Nephron progenitor cell (in vitro differentiated cells): ENCODE measurements at regions not wholly inside any gene's neighbourhood (a gene's known extent, or its start where the extent isn't known, plus 50 kb on each side); places are given as distances from the start of the nearest gene placed in this dataset.

Experiments used
- DNase-seq: peaks from one replicate; pipeline ENCODE4 v3.0.0; 2021
- H3K27ac Mint-ChIP-seq: 2 replicates; pipeline ENCODE4 v1.8.0; 2021; ENCODE audit warnings: mild to moderate bottlenecking, moderate library complexity, mixed read lengths
- H3K27me3 Mint-ChIP-seq: 2 replicates; pipeline ENCODE4 v1.8.0; 2021; ENCODE audit warnings: mild to moderate bottlenecking, low read depth, mixed read lengths; ENCODE audit not compliant: poor library complexity
- H3K36me3 Mint-ChIP-seq: 2 replicates; pipeline ENCODE4 v1.8.0; 2021; ENCODE audit warnings: low read depth, mixed read lengths
- H3K4me1 Mint-ChIP-seq: 2 replicates; pipeline ENCODE4 v1.8.0; 2021; ENCODE audit warnings: mixed read lengths
- H3K4me3 Mint-ChIP-seq: 2 replicates; pipeline ENCODE4 v1.8.0; 2021; ENCODE audit warnings: mild to moderate bottlenecking, moderate library complexity, mixed read lengths
- H3K9me3 Mint-ChIP-seq: 2 replicates; pipeline ENCODE4 v1.8.0; 2021; ENCODE audit warnings: mild to moderate bottlenecking, moderate library complexity, mixed read lengths
- TF ChIP-seq, protein P1 (sequence below): fragments of 200-600 bp; sonication (generic); IDR thresholded peaks from 2 replicates; pipeline ENCODE4 v1.5.0; 2021; ENCODE audit warnings: antibody characterized with exemption

DNA sequence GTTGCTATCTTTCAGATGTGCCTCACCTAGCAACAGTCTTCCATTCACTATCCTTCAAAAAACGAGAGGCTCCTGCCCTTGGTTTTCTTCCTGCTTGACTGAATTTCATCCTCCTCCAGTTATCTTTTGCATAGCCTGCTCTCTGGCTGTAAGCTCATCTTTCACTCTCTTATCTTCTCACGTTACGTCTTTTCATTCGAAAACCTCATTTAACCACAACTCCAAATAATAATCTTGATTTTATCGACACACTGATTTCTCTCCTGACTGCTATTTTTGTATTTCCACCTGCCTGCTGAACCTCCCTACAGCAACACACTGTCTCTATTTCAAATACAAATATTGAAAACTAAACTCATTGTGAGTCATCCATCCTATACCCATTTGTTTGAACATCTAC lies 230.7 kb upstream of the TMC3 start:
- no peaks in the 10 kb centered on the region for H3K27me3 Mint-ChIP-seq
- H3K36me3 Mint-ChIP-seq: peaks cover 32% of the 10 kb centered on the region
- no peak for DNase-seq
- peaks cover 41% of the 10 kb centered on the region for H3K9me3 Mint-ChIP-seq
- peak overlapping the region; percentile 0 for H3K27ac Mint-ChIP-seq
- TF ChIP-seq, protein P1, sequence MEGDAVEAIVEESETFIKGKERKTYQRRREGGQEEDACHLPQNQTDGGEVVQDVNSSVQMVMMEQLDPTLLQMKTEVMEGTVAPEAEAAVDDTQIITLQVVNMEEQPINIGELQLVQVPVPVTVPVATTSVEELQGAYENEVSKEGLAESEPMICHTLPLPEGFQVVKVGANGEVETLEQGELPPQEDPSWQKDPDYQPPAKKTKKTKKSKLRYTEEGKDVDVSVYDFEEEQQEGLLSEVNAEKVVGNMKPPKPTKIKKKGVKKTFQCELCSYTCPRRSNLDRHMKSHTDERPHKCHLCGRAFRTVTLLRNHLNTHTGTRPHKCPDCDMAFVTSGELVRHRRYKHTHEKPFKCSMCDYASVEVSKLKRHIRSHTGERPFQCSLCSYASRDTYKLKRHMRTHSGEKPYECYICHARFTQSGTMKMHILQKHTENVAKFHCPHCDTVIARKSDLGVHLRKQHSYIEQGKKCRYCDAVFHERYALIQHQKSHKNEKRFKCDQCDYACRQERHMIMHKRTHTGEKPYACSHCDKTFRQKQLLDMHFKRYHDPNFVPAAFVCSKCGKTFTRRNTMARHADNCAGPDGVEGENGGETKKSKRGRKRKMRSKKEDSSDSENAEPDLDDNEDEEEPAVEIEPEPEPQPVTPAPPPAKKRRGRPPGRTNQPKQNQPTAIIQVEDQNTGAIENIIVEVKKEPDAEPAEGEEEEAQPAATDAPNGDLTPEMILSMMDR: no peak
- peaks cover 41% of the 10 kb centered on the region for H3K4me1 Mint-ChIP-seq
- peak overlapping the region; percentile 16 for H3K4me3 Mint-ChIP-seq

DNA sequence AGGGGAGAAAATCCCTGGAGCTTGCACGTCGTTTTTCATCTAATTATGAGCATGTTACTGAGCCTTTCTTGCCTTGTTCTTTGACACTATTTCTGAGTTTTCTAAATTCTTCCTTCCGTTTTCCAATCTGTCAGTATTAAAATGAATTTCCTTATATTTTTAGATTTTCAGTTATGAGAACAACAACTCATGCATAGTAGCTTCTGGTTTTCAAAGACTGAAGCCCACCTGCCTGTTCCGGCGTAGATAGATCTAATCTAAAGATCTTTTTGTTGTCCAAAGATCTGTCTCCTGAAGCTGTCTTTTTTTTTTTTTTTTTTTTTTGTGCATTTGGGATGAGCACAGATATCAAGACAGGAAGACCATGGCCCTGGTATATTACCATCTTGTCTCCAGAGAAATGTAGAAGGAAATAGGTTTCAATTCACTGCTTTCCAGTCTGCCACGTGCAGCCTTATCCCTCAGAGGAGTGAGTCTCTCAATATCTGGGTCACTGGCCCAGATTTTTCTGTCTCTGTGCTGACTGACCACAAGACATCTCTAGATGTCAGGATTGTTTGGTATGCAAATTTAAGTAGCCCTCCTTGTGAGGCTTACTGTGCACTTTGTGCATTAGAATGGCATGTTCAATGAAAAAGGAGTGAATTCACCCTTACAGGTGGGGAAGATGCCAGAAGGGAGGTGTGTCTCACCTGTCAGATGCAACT lies 222.3 kb upstream of the TMC3 start:
- Mint-ChIP-seq H3K27me3 (no peaks in the 10 kb centered on the region), H3K4me1 (no peaks in the 10 kb centered on the region), H3K9me3 (peaks cover 43% of the 10 kb centered on the region)

DNA sequence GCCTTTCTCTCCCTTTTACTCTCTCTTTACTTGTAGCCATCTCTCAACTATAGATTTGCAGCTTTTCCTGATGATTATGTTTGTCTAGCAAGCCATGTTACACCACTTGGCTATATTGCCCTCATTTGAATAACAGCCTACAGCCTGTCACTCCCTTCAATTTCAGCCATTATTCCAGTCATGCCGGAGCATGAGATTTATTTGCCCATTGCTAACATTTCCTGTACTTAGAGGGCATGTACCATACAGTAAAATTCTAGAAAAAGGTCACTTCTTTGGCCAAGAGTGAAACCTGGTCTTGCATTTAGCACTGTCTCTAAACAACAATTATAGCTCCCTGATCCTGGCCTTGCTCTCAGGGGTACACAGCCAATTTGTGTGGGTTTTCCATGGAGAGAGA lies 221.7 kb upstream of the TMC3 start:
- H3K27ac Mint-ChIP-seq: no peak overlapping the region
- TF ChIP-seq, protein P1: no peak
- no peaks in the 10 kb centered on the region for H3K27me3 Mint-ChIP-seq
- peaks cover 25% of the 10 kb centered on the region for H3K36me3 Mint-ChIP-seq
- H3K9me3 Mint-ChIP-seq: peaks cover 40% of the 10 kb centered on the region
- no peaks in the 10 kb centered on the region for H3K4me1 Mint-ChIP-seq
- DNase-seq: no peak
- no peak overlapping the region for H3K4me3 Mint-ChIP-seq

More for the DNA sequence above, 222.3 kb upstream of the TMC3 start:
- H3K4me3 Mint-ChIP-seq: no peak overlapping the region
- no peak for DNase-seq
- peaks cover 29% of the 10 kb centered on the region for H3K36me3 Mint-ChIP-seq
- TF ChIP-seq, protein P1: no peak
- no peak overlapping the region for H3K27ac Mint-ChIP-seq

DNA sequence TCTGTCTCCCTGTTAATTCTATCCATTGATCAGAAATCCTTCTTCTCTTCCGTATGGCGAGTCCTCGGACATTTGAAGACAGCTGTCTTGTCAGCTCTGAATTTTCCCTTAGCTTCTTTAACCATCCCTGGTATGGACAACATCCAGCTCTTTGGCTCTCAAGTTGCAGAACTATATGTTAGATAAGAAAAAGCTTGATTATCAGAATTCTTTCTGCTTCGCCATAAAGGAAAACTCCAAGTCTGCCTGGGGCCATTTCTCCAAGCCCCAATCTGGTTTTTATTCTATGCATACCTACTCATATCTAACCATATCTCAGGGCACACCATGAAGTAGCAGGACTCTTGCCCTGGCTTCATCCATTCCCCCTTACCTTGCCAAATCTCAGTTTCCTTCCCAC lies 215.7 kb upstream of the TMC3 start:
- H3K27me3 Mint-ChIP-seq: peaks cover 5% of the 10 kb centered on the region
- no peaks in the 10 kb centered on the region for H3K4me1 Mint-ChIP-seq
- H3K36me3 Mint-ChIP-seq: no peaks in the 10 kb centered on the region
- TF ChIP-seq, protein P1: no peak
- peaks cover 27% of the 10 kb centered on the region for H3K9me3 Mint-ChIP-seq
- no peak overlapping the region for H3K27ac Mint-ChIP-seq
- no peak for DNase-seq
- no peak overlapping the region for H3K4me3 Mint-ChIP-seq

DNA sequence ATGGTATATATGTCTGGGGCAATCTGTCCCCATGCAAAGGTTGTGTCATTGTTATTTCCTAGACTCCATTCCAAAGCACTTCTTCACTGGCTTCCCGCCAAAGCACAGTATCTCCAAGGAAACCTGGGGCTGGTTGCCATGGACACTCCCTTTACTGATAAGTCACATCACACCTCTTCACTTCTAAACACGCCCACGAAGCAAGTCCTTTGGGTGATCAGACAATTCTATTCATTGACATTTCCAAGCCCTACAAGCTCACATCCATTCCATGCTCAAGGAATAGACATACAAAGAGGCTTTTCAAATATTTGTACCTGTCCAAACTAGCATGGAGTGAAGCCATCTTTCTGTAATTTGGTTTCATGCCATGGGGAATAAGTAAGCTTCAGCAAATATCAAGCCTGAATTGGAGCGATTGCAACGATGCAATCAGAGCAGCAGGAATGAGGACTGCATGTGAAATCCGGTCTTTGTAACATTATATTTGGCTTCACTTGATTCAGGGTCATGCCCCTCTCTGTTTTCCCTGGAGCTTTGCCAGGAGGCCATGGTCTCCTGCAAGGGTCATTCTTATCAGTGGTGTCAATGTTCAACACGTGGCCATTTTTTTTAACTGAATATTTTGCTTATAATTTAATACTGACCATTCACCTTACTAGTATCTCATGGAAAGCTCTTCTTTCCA lies 201.6 kb upstream of the TMC3 start:
- DNase-seq: no peak
- H3K4me1 Mint-ChIP-seq: peaks cover 9% of the 10 kb centered on the region
- no peaks in the 10 kb centered on the region for H3K36me3 Mint-ChIP-seq
- peaks cover 6% of the 10 kb centered on the region for H3K9me3 Mint-ChIP-seq
- TF ChIP-seq, protein P1: no peak
- no peak overlapping the region for H3K27ac Mint-ChIP-seq
- no peak overlapping the region for H3K4me3 Mint-ChIP-seq
- no peaks in the 10 kb centered on the region for H3K27me3 Mint-ChIP-seq
